ENCODE measurements at regions not wholly inside any gene's neighbourhood (a gene's known extent, or its start where the extent isn't known, plus 50 kb on each side); places are given as distances from the start of the nearest gene placed in this dataset.
"Not testable (repeated sequence)": the region's sequence is repeated elsewhere in the genome, so short reads cannot be mapped to it uniquely, and the experiment has no call there.

- no peak overlapping the region for H3K4me3 ChIP-seq (replicated peaks; ENCODE audit: low read depth, low read length)
- no peak for TF ChIP-seq CTCF (IDR thresholded peaks at IDR 0.05; ENCODE audit: low read length, missing control alignments)
- no peak for DNase-seq (ENCODE audit: low read depth)
These were observed 115.9 kb downstream of the QRSL1 start for GRCh38 chr6:106745197-106745770.

- no peak for TF ChIP-seq CTCF (IDR thresholded peaks at IDR 0.05; ENCODE audit: low read length, missing control alignments)
- DNase-seq (ENCODE audit: low read depth), result no peak
- H3K4me3 ChIP-seq (replicated peaks; ENCODE audit: low read depth, low read length), result no peak overlapping the region
These were observed 115.4 kb downstream of the QRSL1 start for GRCh38 chr6:106744781-106745180.

- not testable (repeated sequence) for H3K4me3 ChIP-seq (replicated peaks; ENCODE audit: low read depth, low read length); DNase-seq (ENCODE audit: low read depth)
These were observed 114.7 kb downstream of the QRSL1 start for GRCh38 chr6:106744029-106744428.

- no peak overlapping the region for H3K4me3 ChIP-seq (replicated peaks; ENCODE audit: low read depth, low read length)
- TF ChIP-seq CTCF (IDR thresholded peaks at IDR 0.05; ENCODE audit: low read length, missing control alignments), result no peak
- DNase-seq (ENCODE audit: low read depth), result no peak
These were observed 114.2 kb downstream of the QRSL1 start for GRCh38 chr6:106743612-106744011.

- TF ChIP-seq CTCF (IDR thresholded peaks at IDR 0.05; ENCODE audit: low read length, missing control alignments), result no peak
These were observed 110.9 kb downstream of the QRSL1 start for GRCh38 chr6:106740287-106740686.

GRCh38 chr6:106739387-106739786 is 110.0 kb downstream of the QRSL1 start:
- no peak for DNase-seq (ENCODE audit: low read depth)
- TF ChIP-seq CTCF (IDR thresholded peaks at IDR 0.05; ENCODE audit: low read length, missing control alignments), result no peak
- no peak overlapping the region for H3K4me3 ChIP-seq (replicated peaks; ENCODE audit: low read depth, low read length)

More at GRCh38 chr6:106740287-106740686, 110.9 kb downstream of the QRSL1 start:
- DNase-seq (ENCODE audit: low read depth), result no peak
- H3K4me3 ChIP-seq (replicated peaks; ENCODE audit: low read depth, low read length), result no peak overlapping the region

- TF ChIP-seq CTCF (IDR thresholded peaks at IDR 0.05; ENCODE audit: low read length, missing control alignments), result no peak
- no peak overlapping the region for H3K4me3 ChIP-seq (replicated peaks; ENCODE audit: low read depth, low read length)
- no peak for DNase-seq (ENCODE audit: low read depth)
These were observed 107.1 kb downstream of the QRSL1 start for GRCh38 chr6:106736502-106736901.

Data from fibroblast of pulmonary artery (primary cell).